ENCODE measurements at regions not wholly inside any gene's neighbourhood (a gene's known extent, or its start where the extent isn't known, plus 50 kb on each side); places are given as distances from the start of the nearest gene placed in this dataset.

GRCh38 chr13:23129331-23129730 lies 51.4 kb upstream of the SGCG start:
- TF ChIP-seq CTCF (conservative IDR thresholded peaks at IDR 0.05 in 1 of 2, IDR thresholded peaks at IDR 0.05 in 1 of 2; ENCODE audit: low read depth in 1 of 2, low read length in 2 of 2) = no peak
- TF ChIP-seq EZH2 (IDR thresholded peaks at IDR 0.05; ENCODE audit: low read length, missing control alignments) = no peak
